Adrenal gland (tissue), 5 donors: ENCODE measurements at regions not wholly inside any gene's neighbourhood (a gene's known extent, or its start where the extent isn't known, plus 50 kb on each side); places are given as distances from the start of the nearest gene placed in this dataset.

Source experiments
- POLR2A ChIP-seq, 2 donors: fragments of 450-650 bp; IDR thresholded peaks; one replicate each; pipeline ENCODE4 v1.6.1; 2017; ENCODE audit warnings: antibody characterized with exemption in 2 of 2, mild to moderate bottlenecking in 2 of 2, moderate library complexity in 1 of 2
- TF ChIP-seq, protein P1 (sequence below), 6 experiments: fragments of 450-650 bp in 4 of 6; fragments of 200-600 bp in 2 of 6; sonication (generic) in 1 of 6; IDR thresholded peaks; 1 replicate in 5 of 6; 2 replicates in 1 of 6; pipeline versions ENCODE4 v1.5.1 to v1.8.0; 2016 to 2021; ENCODE audit warnings: antibody characterized with exemption in 6 of 6, mild to moderate bottlenecking in 2 of 6, moderate library complexity in 1 of 6
- donor health status: DM: no; HTN: no; CAD: no.

DNA sequence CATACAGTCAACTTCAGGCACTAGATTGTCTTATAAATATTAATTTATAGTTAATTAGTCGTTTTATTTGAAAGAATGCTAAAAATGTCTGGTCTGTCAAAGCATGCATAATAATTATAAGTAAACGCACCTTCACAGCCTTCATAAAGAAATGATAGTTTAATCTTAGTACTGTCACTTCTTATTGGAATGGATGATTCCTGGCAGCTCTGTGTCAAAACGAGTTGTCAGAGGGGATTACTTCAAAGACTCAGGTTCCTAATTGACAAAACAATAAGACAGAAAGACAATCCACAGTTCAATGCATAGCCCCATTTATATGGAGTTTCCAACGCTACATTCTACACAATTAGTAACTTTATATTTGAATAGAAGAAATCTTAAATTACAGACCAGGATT is 461.3 kb upstream of the TECRL start:
- TF ChIP-seq, protein P1, sequence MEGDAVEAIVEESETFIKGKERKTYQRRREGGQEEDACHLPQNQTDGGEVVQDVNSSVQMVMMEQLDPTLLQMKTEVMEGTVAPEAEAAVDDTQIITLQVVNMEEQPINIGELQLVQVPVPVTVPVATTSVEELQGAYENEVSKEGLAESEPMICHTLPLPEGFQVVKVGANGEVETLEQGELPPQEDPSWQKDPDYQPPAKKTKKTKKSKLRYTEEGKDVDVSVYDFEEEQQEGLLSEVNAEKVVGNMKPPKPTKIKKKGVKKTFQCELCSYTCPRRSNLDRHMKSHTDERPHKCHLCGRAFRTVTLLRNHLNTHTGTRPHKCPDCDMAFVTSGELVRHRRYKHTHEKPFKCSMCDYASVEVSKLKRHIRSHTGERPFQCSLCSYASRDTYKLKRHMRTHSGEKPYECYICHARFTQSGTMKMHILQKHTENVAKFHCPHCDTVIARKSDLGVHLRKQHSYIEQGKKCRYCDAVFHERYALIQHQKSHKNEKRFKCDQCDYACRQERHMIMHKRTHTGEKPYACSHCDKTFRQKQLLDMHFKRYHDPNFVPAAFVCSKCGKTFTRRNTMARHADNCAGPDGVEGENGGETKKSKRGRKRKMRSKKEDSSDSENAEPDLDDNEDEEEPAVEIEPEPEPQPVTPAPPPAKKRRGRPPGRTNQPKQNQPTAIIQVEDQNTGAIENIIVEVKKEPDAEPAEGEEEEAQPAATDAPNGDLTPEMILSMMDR (IDR thresholded peaks at IDR 0.05) = no peak
- TF ChIP-seq POLR2A (IDR thresholded peaks at IDR 0.05) = no peak
